ENCODE measurements at regions not wholly inside any gene's neighbourhood (a gene's known extent, or its start where the extent isn't known, plus 50 kb on each side); places are given as distances from the start of the nearest gene placed in this dataset.

- no peaks in the 10 kb centered on the region for H3K4me1 Mint-ChIP-seq
- POLR2A ChIA-PET = no interaction called here
- CTCF ChIA-PET = no interaction called here
- H3K27ac Mint-ChIP-seq = no peak overlapping the region
- no peaks in the 10 kb centered on the region for H3K36me3 Mint-ChIP-seq (ENCODE audit: low read depth)
- no peak for DNase-seq
- H3K4me3 Mint-ChIP-seq = no peak overlapping the region
- H3K9me3 Mint-ChIP-seq = no peaks in the 10 kb centered on the region
- TF ChIP-seq CTCF (IDR thresholded peaks at IDR 0.05) = no peak
- ATAC-seq (ENCODE audit: low read depth) = no peak
- intact Hi-C loops (cut with micrococcal nuclease) = no loop called here
- H3K27me3 Mint-ChIP-seq = no peaks in the 10 kb centered on the region
Observed at GRCh38 chr10:44008917-44009709, 360.4 kb upstream of the ZNF32 start.

GRCh38 chr10:44008270-44008916 is 359.7 kb upstream of the ZNF32 start:
- ATAC-seq (ENCODE audit: low read depth) = no peak
- no peak overlapping the region for H3K4me3 Mint-ChIP-seq
- no peak for DNase-seq
- no peak overlapping the region for H3K27ac Mint-ChIP-seq
- POLR2A ChIA-PET = no interaction called here
- H3K27me3 Mint-ChIP-seq = no peaks in the 10 kb centered on the region
- no peaks in the 10 kb centered on the region for H3K4me1 Mint-ChIP-seq
- CTCF ChIA-PET = no interaction called here
- intact Hi-C loops (cut with micrococcal nuclease) = no loop called here
- H3K9me3 Mint-ChIP-seq = no peaks in the 10 kb centered on the region
- no peak for TF ChIP-seq CTCF (IDR thresholded peaks at IDR 0.05)
- no peaks in the 10 kb centered on the region for H3K36me3 Mint-ChIP-seq (ENCODE audit: low read depth)

- DNase-seq = no peak
- Mint-ChIP-seq H3K27ac (no peak overlapping the region), H3K9me3 (peaks cover 2% of the 10 kb centered on the region), H3K36me3 (ENCODE audit: low read depth) (no peaks in the 10 kb centered on the region), H3K4me3 (no peak overlapping the region), H3K27me3 (no peaks in the 10 kb centered on the region), H3K4me1 (no peaks in the 10 kb centered on the region)
- intact Hi-C loops (cut with micrococcal nuclease) = no loop called here
- ChIA-PET POLR2A (no interaction called here), CTCF (no interaction called here)
- no peak for TF ChIP-seq CTCF (IDR thresholded peaks at IDR 0.05)
- ATAC-seq (ENCODE audit: low read depth) = no peak
Observed at GRCh38 chr10:44006771-44007170, 358.1 kb upstream of the ZNF32 start.

- H3K4me3 Mint-ChIP-seq = no peak overlapping the region
- intact Hi-C loops (cut with micrococcal nuclease) = no loop called here
- TF ChIP-seq CTCF (IDR thresholded peaks at IDR 0.05) = no peak
- peaks cover 2% of the 10 kb centered on the region for H3K9me3 Mint-ChIP-seq
- H3K27me3 Mint-ChIP-seq = no peaks in the 10 kb centered on the region
- no peak overlapping the region for H3K27ac Mint-ChIP-seq
- DNase-seq (no peak), ATAC-seq (ENCODE audit: low read depth) (no peak)
- H3K4me1 Mint-ChIP-seq = no peaks in the 10 kb centered on the region
- CTCF ChIA-PET = no interaction called here
- POLR2A ChIA-PET = no interaction called here
- H3K36me3 Mint-ChIP-seq (ENCODE audit: low read depth) = no peaks in the 10 kb centered on the region
Observed at GRCh38 chr10:44005788-44006099, 357.1 kb upstream of the ZNF32 start.

DNA sequence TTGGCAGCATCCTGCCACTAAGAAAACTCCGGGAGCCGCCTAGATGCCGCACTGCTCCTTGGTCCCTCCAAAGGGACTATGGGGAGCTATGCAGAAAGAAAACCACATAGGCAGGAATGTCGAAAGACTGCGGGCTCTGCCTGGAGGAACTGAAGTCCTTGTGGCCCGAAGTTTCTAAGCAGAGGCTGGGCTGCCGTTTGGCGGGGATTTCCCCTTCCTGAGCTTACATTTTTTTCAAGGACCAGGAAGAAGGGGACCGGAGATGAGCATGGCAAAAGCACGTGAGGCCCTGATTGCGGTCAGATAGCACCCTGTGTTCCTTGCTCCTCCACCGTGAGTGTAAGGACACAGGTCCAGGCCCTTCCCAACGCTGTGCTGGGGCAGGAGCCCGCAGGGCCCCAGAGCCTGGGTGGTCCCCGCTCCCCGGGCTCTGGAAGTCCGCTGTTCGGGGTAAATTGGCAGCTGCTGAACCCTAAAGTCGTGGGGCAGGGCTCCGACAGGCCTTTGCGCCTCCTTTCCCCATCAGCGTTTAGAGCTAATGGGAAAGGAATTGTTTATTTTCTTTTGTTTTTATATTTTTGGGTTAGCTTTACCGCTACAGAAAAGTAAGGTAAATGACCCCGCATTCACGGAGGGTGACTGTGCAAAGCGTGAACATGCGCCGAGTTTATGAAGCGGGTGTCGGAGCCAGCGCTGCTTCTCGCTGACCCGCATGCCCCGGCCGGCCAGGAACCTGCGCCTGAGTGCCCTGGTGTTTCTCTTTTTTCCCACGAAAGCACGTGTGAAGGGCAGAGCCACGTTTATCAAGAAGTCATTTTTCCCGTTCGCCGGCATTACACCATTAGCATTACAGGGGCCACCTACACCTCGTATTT is 356.5 kb upstream of the ZNF32 start:
- Mint-ChIP-seq H3K27me3 (no peaks in the 10 kb centered on the region), H3K27ac (no peak overlapping the region), H3K9me3 (peaks cover 2% of the 10 kb centered on the region), H3K4me3 (no peak overlapping the region), H3K4me1 (no peaks in the 10 kb centered on the region), H3K36me3 (ENCODE audit: low read depth) (no peaks in the 10 kb centered on the region)
- intact Hi-C loops (cut with micrococcal nuclease) = no loop called here
- no peak for TF ChIP-seq CTCF (IDR thresholded peaks at IDR 0.05)
- ChIA-PET CTCF (no interaction called here), POLR2A (no interaction called here)
- no peak for ATAC-seq (ENCODE audit: low read depth)
- DNase-seq = no peak
